HG03571 (cell line): ENCODE measurements at regions not wholly inside any gene's neighbourhood (a gene's known extent, or its start where the extent isn't known, plus 50 kb on each side); places are given as distances from the start of the nearest gene placed in this dataset.
"Not testable (repeated sequence)": the region's sequence is repeated elsewhere in the genome, so short reads cannot be mapped to it uniquely, and the experiment has no call there.

Experiments used
- ATAC-seq: cut with Tn5 transposase; IDR thresholded peaks from one replicate; pipeline ENCODE4 v1.9.1; 2021; ENCODE audit not compliant: unreplicated experiment

DNA sequence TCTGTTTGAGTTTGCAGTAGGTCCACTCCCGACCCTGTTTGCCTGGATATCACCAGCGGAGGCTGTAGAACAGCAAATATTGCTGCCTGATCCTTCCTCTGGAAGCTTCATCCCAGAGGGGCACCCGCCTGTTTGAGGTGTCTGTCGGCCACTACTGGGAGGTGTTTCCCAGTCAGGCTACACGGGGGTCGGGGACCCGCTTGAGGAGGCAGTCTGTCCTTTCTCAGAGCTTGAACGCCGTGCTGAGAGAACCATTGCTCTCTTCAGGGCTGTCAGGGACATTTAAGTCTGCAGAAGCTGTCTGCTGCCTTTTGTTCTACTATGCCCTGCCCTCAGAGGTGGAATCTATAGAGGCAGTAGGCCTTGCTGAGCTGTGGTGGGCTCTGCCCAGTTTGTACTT lies 422.3 kb downstream of the CCDC85A start:
- not testable (repeated sequence) for ATAC-seq

GRCh38 chr2:56613254-56613653 lies 429.5 kb downstream of the CCDC85A start:
- ATAC-seq, result no peak

DNA sequence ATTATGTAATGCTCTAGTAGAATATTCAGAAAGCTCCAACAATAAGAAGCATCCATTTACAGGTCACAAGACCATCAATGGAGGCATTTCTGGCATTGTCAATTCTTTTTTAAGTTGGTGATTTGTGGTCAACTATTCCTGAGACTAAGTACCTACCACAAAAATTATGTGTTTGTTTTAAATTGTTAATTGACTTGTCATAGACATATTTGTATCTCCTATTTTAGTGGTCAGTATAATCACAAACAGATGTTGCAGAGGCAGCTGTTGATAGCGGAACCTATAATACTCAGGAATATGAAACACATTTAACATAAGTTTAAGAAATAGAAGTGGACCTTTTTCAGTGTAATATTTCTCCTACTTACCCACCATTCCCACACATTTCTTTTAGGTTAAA lies 430.1 kb downstream of the CCDC85A start:
- ATAC-seq, result no peak

- no peak for ATAC-seq
These were observed 432.0 kb downstream of the CCDC85A start for GRCh38 chr2:56615760-56616159.

DNA sequence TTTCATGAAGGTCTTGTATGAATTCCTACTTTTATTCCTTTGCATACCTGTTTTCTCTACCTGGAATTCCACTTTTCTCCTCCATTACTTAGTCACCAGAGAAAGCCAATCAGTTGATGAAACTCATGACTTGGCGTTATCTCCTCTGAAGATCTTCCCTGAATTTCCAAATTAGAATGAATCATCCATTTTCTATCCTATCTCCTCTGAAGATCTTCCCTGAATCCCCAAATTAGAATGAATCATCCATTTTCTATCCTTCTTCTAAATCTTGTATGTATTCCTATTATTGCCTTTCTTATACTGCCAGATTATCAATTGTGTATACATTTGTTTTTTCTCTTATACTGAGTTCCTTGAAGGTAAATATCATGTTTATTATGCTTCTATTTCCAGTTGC lies 440.4 kb downstream of the CCDC85A start:
- ATAC-seq, result no peak

GRCh38 chr2:56626927-56627326 lies 443.1 kb downstream of the CCDC85A start:
- no peak for ATAC-seq

- ATAC-seq, result no peak
These were observed 446.5 kb downstream of the CCDC85A start for GRCh38 chr2:56630286-56630685.

GRCh38 chr2:56647997-56648396 lies 464.2 kb downstream of the CCDC85A start:
- no peak for ATAC-seq

- ATAC-seq, result no peak
These were observed 465.0 kb downstream of the CCDC85A start for GRCh38 chr2:56648802-56649201.

DNA sequence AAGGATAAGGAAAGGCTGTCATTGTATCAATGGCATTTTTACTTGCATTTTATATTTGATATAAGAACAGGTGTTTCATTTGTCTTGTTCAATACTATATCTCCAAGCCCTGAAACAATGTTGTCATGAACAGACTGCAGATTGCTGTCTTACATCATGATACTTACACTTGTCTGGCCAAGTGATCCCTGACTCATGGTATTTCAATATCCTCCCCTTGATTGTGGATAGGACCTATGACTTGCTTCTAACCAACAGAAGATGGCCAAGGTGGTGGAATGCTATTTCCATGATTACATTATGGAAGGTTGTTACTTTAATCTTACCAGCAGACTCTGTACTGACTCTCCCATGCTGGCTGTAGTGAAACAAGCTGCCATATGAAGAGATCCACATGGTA lies 471.1 kb downstream of the CCDC85A start:
- no peak for ATAC-seq

- no peak for ATAC-seq
These were observed 473.0 kb downstream of the CCDC85A start for GRCh38 chr2:56656826-56657225.

DNA sequence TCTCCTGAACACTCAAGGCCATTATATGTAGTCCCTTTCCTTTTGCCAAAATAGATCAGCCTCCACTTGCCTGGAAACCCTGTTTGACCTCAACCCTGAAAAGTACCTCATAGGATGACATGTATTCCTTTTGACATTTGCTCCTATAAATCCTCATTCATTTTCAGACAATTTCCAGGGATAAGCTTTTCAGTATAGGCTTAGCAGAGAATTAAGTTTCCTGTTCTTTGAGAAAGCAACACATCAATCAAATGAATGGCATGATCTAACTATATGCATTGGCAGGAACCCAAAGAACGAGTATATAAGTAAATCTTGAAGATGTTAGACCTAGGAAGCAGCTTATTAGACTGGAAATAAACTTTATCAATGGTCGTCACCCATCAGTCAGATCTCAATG lies 483.0 kb downstream of the CCDC85A start:
- no peak for ATAC-seq

DNA sequence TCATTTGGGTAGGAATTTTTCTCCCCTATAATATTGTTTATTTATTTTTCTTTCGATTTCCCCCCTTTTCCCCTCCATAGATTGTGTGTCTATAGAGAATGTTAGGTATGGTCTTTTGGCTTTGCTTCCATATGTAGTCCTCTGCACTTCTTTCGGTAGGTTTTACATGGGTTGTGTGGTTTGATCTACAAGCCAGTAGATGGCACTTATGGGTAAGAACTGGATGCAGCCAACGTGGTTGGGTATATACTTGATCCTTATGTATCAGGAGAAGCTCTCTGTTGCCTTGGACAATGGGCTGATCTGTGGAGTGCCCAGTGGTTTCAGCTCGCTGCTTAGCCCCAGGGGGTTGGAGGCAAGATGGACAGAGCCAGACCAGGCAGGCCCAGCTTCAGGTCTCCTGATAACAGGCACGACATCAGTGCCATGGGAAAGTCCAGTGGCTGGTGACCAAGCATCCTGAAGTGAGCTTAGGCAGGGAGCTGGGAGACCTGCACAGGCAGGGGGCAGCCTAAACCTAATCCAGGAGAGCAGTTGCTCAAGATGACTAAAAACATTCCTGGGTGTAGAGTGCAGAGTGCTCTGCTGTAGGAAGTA lies 488.3 kb downstream of the CCDC85A start:
- ATAC-seq, result no peak

DNA sequence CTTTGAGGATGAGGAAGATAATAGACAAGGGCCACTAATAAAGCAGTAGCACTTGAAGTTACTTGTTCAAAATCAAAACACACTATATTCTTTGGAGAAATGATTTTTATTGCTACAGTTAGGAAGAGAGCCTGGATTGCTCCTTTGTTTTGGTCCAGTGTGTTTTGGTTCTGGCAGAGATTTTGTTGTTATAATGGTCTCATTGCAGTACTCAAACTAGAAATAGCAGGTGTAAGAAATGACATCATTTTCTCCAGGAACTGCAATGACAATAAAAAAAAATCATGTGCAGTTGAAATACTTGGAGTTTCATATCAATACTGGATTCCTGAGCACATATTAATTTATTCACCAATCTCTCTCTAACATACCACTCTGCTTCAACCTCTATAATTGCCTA lies 490.3 kb downstream of the CCDC85A start:
- ATAC-seq, result no peak

- no peak for ATAC-seq
These were observed 493.2 kb downstream of the CCDC85A start for GRCh38 chr2:56676966-56677365.

DNA sequence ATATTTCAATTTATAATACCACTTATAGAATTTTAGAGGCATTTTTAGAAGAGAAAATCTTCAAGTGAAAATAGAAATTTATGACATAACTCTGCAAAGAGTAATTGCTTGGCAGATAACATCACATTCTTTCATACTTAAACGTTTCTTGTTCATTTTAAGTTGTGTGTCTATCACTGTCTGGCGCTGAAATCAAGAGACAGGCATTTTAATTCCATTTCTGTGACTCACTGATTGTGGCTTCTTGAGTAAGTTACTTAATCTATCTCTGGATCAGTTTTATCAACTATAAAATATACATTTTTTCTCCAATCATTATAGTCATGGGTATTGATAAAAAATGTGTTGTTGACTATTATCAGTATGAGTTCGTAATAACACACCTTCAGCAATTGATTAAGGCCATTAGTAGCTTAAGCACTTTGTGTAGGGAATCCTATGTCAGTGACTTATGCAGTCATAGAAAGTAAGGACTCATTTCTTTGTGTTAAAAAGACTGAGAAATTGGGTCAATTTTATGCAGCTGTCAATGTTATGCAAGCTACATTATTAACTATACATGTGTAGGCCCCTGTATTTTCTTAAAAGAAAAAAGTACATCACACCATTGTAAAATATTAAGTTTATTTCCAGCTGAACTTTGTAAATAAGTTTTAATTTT lies 497.3 kb downstream of the CCDC85A start:
- ATAC-seq, result no peak

GRCh38 chr2:56681659-56682396 lies 498.0 kb downstream of the CCDC85A start:
- ATAC-seq, result no peak

DNA sequence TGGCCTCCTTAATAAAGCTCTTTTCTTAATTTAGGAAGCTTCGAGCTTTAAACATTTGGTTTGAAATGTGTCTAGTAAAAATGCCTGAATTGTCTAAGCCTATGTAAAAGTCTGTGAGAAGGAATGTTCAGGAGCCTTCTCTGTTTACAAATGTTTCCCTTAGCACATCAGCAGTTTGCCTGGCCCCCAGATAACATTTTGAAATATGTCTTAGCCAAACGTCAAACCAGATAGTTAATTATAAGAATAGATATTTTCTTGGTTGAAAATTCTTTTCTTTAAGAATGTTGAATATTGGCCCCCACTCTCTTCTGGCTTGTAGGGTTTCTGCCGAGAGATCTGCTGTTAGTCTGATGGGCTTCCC lies 498.6 kb downstream of the CCDC85A start:
- ATAC-seq, result no peak

GRCh38 chr2:56684327-56684726 lies 500.5 kb downstream of the CCDC85A start:
- ATAC-seq, result no peak

- ATAC-seq, result no peak
These were observed 501.4 kb downstream of the CCDC85A start for GRCh38 chr2:56685205-56685604.

DNA sequence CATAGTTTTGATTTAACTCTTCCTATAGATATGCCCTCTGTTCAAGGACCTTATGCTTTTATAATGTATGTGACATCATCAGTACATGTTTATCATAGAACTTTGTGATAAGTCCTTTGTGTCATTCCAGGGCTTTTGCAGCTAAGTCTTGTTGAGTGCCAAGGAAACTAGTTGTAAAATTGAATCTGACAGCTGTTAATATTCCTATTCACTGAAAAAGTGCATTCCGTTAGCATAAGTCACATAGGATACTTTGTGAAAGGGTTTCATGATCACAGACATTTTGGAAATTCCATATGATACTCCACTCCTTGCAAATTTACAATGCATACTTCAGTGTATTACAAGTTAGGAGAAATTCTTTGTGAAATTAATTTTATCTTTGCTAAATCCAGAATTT lies 503.4 kb downstream of the CCDC85A start:
- no peak for ATAC-seq

- ATAC-seq, result no peak
These were observed 504.9 kb downstream of the CCDC85A start for GRCh38 chr2:56688661-56689060.
